ENCODE measurements at regions not wholly inside any gene's neighbourhood (a gene's known extent, or its start where the extent isn't known, plus 50 kb on each side); places are given as distances from the start of the nearest gene placed in this dataset.

- TF ChIP-seq, protein P1, sequence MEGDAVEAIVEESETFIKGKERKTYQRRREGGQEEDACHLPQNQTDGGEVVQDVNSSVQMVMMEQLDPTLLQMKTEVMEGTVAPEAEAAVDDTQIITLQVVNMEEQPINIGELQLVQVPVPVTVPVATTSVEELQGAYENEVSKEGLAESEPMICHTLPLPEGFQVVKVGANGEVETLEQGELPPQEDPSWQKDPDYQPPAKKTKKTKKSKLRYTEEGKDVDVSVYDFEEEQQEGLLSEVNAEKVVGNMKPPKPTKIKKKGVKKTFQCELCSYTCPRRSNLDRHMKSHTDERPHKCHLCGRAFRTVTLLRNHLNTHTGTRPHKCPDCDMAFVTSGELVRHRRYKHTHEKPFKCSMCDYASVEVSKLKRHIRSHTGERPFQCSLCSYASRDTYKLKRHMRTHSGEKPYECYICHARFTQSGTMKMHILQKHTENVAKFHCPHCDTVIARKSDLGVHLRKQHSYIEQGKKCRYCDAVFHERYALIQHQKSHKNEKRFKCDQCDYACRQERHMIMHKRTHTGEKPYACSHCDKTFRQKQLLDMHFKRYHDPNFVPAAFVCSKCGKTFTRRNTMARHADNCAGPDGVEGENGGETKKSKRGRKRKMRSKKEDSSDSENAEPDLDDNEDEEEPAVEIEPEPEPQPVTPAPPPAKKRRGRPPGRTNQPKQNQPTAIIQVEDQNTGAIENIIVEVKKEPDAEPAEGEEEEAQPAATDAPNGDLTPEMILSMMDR (IDR thresholded peaks at IDR 0.05): no peak
- TF ChIP-seq POLR2AphosphoS5 (IDR thresholded peaks at IDR 0.05) (no peak), POLR2A (IDR thresholded peaks at IDR 0.05) (no peak), EP300 (IDR thresholded peaks at IDR 0.05; ENCODE audit: low read depth) (no peak)
These were observed 240.1 kb upstream of the ANKRD50 start for GRCh38 chr4:124952601-124953000.

Measured in transverse colon (tissue), 4 donors.